ENCODE measurements at regions not wholly inside any gene's neighbourhood (a gene's known extent, or its start where the extent isn't known, plus 50 kb on each side); places are given as distances from the start of the nearest gene placed in this dataset.
"Not testable (repeated sequence)": the region's sequence is repeated elsewhere in the genome, so short reads cannot be mapped to it uniquely, and the experiment has no call there.

GRCh38 chrY:11461406-11461805 lies 1239.6 kb upstream of the USP9Y start:
- DNase-seq (ENCODE audit: low read depth) = peak; percentile 4

DNA sequence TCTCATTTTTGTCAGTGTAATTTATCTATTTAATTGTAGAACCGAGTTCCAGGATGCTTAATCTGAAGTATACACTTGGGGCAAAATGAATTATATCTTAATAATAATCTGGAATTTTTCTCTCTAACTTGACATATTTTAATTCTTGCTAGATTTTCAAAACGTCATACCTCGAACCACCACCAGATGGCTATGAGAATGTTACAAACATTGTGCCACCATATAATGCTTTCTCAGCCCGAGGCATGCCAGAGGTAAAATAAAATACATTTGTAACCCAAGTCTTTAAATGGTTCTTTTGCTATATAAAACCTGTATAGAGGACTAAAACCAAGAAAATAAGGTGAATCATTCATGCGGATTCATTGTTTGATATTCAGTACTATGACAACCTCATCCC lies 1234.3 kb upstream of the USP9Y start:
- DNase-seq (ENCODE audit: low read depth) = not testable (repeated sequence)
